D721Med (cell line): ENCODE measurements at regions not wholly inside any gene's neighbourhood (a gene's known extent, or its start where the extent isn't known, plus 50 kb on each side); places are given as distances from the start of the nearest gene placed in this dataset.

Experiments used
- DNase-seq: peaks from one replicate; pipeline ENCODE4 v3.0.0; 2011; ENCODE audit warnings: low spot score; ENCODE audit not compliant: insufficient read length
- FAIRE-seq: peaks from 2 replicates; lab custom pipeline; 2011; peaks lifted over from hg19 to GRCh38; lab: Jason Lieb, UNC
- TF ChIP-seq, protein P1 (sequence below): IDR thresholded peaks from 2 replicates; pipeline ENCODE4 v1.5.1; 2012; ENCODE audit warnings: mild to moderate bottlenecking, control low read depth; ENCODE audit not compliant: insufficient read depth; ENCODE audit errors: missing control alignments

DNA sequence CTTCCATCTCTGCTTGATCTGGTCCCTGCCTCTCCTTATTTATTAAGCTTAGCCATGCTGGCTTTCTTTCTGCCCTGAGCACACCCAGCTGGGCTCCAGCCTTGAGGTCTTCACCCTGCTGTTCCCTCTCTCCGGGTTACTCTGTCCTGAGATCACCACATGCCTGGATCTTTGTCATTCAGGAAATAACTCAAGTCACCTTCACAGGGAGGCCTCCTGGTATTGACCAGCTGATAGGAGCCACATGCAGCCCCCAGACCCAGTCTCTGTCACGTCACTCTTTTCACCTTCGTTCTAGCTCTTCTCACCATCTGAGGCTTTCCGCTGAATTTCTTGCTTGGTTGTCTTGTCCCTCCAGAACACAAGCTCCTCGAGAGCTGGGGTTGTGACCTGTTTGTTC lies 114.4 kb downstream of the TSN start:
- DNase-seq (no peak), FAIRE-seq (no peak)
- TF ChIP-seq, protein P1, sequence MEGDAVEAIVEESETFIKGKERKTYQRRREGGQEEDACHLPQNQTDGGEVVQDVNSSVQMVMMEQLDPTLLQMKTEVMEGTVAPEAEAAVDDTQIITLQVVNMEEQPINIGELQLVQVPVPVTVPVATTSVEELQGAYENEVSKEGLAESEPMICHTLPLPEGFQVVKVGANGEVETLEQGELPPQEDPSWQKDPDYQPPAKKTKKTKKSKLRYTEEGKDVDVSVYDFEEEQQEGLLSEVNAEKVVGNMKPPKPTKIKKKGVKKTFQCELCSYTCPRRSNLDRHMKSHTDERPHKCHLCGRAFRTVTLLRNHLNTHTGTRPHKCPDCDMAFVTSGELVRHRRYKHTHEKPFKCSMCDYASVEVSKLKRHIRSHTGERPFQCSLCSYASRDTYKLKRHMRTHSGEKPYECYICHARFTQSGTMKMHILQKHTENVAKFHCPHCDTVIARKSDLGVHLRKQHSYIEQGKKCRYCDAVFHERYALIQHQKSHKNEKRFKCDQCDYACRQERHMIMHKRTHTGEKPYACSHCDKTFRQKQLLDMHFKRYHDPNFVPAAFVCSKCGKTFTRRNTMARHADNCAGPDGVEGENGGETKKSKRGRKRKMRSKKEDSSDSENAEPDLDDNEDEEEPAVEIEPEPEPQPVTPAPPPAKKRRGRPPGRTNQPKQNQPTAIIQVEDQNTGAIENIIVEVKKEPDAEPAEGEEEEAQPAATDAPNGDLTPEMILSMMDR = no peak

DNA sequence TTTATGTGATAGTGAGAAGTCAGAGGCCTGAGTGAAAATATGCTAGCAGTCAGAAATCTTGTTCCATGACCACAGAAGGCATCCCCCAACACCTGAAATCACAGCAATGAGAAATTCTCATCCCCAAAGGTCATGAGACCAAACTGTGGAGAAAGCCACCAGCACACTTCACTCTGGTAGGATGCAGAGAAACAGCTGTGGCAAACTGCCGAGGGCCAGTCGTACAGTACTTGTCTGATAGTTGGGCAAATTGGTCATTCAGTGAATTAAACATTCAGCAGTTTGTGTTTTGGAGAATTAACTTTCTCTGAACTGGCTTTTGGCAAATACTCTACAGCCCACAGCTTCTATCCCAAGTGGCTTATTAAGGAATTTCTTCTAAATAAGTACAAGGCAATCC lies 117.2 kb downstream of the TSN start:
- FAIRE-seq (no peak), DNase-seq (no peak)
- TF ChIP-seq, protein P1 = no peak

DNA sequence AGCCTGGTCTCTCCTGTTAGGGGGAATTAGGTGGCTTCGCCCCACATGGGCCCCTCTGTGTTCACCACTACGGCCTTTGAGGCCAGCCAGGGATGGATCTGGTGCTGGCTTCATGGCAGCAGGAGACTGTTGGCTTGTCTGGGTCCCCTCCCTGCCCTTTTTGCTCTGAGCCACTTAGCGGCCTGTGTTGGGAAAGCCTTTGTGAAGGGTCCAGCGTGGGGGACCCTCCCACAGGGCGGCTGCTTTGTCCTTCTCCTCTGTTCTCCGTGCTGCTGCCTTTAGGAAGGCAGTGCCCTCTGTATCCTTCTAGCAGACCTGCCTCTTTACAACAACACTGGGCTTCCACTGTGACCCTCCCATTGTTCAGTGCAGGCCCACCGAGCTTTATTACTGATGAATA lies 118.4 kb downstream of the TSN start:
- DNase-seq (no peak), FAIRE-seq (no peak)
- TF ChIP-seq, protein P1 = no peak

DNA sequence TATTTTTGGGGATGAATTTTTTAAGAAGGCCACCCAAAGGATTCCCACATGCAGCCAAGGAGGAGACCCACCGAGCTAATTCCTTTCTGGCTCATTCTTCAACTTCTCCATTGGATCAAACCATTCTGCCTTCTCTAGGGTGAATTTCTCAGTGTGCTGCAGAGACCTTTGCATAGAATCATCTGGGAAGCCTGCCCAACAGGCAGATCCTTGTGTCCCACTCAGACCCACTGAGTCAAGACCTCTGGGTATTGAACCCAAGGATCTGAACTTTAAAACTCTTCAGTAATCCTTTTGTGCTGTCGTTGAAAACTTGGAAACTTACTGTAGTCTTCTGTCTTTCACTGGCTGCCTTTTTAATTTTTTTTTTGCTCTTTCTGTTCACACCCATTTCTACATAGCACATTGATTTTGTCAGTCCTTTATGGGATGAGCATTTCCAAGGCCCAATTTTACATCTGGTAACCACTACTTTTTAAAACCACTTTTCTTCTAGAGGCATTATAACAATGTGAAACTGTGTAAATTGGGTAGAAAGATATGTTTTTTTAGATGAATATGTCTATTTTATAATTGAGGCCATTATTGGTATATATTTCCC lies 120.2 kb downstream of the TSN start:
- TF ChIP-seq, protein P1 = no peak
- no peak for DNase-seq
- no peak for FAIRE-seq

DNA sequence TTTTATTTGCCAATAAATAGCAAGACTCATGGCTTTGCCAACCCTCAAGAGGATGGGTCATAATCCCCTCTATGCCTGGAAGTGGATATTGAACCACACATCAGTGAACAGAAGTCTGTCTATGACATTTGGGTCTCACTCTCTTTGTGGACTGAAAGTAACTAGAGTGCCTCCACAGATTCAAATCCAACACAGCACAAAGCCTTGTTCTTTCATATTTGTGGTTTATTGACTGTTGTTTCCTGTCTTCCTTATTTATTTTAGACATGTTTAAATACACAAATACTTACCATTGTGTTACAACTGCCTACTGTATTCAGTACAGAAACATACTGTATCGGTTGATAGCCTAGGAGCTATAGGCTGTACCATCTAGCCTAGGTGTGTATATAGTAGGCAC lies 121.9 kb downstream of the TSN start:
- TF ChIP-seq, protein P1 = no peak
- DNase-seq = no peak

DNA sequence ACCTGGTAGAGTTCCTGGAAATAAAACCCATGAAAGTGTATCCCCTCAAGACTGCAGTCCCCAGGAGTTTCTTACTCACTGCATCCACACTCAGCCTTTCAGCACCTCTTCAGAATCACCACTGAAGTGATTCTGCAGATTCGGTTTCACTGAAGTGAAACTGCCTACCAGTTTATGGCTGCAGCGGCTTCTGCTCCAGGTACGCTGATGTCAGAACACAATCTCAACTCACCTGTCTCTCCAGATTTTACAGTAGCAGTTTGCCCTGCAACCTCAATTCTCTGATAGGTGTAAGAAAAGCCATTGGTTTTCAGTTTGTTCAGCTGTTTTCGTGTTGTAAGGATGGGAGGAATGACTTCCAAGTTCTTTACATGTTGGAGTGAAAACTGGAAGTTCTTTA lies 124.8 kb downstream of the TSN start:
- TF ChIP-seq, protein P1 = no peak
- no peak for DNase-seq
- no peak for FAIRE-seq

More for the DNA sequence above, 121.9 kb downstream of the TSN start:
- no peak for FAIRE-seq

DNA sequence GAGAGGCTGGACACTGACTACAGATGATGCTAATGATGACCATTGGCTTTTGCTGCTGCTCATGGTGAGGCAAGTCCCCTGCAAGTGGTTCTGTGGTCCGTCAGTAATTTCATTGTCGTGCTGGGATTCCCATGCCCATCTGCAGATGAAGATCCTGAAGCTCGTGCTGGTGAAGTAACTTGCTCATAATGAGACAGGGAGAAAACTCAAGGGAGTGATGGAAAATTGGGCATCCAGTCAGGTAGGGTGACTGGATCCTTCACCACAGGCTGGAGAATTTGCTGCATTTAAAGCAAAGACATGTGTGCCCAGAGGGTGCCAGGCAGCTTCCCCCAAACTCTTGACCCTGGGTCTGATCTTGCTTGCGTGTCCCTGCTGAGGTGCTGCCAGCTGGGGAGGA lies 125.6 kb downstream of the TSN start:
- no peak for FAIRE-seq
- TF ChIP-seq, protein P1 = no peak
- no peak for DNase-seq
